GM18870 (cell line): ENCODE measurements at regions not wholly inside any gene's neighbourhood (a gene's known extent, or its start where the extent isn't known, plus 50 kb on each side); places are given as distances from the start of the nearest gene placed in this dataset.
"Not testable (repeated sequence)": the region's sequence is repeated elsewhere in the genome, so short reads cannot be mapped to it uniquely, and the experiment has no call there.

Experiments used
- ATAC-seq: cut with Tn5 transposase; IDR thresholded peaks from one replicate; pipeline ENCODE4 v1.9.1; 2021; ENCODE audit warnings: moderate library complexity; ENCODE audit not compliant: unreplicated experiment

DNA sequence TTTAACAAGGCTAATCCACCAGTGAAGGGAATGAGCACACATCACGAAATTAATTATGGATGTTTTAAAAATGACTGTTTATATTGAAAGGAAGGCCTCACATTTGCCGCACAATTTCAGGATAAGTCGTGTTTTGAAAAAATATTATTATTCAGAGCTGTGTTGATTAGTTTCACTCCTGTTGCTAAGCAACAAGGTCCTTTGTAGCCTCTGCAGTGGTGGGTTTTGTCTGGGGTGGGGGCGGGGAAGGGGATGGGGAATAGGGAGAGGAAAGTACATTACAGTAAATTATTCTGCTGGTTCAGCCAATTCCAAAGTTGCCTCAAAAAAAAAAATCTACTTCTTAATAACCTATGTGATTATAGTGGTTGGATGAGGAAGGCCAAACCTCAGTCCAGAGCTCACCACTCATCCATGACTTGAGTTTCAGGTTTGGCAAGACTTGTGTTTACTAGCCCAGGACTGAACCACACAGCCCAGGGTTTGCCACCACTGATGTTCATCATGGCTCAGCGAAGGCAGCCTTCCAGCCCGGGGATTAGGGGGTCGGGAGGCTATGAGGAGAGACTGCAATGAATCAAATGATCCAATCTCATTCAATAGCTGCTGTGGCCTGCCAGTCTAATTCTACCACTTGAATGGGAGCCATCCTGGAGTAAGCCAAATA, 162.5 kb upstream of the ATP6AP2 start:
- no peak for ATAC-seq

DNA sequence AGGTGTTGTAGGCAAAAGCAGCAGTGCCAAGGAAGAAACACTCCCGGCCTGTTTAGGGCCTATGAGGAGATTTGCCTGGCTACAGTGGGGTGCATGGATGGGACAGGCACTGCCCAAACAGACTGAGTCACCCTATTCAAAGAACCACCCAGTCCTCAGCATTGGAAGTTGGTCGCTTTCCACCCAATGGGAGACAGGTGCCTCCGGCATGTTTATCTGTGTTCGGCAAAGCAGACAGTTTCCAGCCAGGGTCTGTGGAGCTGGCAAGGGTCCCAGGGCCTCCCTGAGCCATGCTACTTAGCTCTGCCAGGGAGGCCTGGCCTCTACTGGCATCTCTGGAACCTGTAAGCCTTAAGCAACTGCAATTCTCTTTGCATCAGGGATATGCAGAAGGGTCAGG, 165.1 kb upstream of the ATP6AP2 start:
- no peak for ATAC-seq

DNA sequence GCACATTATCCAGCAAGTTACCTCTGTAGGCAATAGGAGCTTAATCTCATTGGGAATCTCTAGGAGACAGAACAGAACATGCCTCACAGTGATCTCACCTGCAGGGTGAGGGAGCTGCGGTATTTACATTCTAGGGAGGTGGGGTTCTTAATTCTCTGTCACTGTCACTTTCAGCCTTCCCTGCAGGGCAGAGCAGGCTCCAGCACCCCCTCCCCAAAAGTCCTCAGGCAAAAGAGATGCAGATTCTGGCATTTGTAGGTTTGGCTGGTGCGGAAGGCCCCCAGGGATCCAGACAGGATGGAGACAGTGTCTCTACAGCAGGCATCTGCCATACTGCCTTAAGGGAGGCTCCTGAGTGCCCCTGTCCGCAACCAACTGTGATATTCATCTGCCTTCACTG, 166.4 kb upstream of the ATP6AP2 start:
- ATAC-seq = no peak

DNA sequence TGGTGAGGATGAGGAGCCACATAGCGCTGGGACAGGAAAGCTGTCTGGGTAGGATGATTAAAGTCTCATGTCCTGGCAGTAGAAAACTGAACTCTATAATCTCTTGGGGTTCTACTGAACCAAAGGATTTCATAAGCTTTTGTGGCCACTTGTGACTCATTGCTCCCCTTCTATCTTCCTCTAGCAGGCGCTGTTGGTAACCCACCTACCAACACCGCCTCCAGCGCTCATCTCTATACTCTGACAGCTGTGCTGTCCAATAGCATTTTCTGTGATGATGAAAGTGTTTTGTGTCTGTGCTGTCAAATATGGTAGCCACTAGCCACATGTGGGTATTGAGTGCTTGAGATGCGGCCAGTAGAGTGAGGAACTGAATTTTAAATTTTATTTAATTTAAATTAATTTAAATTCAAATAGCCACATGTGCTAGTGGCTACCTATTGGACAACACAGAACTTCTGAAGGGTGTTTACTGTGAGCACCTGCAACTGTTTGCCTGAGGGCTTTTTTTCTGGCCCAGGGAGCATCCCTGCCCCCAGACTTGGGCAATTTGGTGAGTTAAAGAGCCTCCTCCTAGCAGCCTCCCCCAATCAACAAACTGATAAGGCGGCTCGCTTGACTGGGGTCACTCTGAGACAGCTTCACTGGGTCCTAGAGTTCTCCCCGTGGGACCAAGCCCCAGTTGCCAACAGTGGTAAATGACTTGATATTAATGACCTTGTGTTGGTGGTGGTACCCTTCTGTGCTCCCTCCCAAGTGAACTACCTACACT, 169.2 kb upstream of the ATP6AP2 start:
- no peak for ATAC-seq

DNA sequence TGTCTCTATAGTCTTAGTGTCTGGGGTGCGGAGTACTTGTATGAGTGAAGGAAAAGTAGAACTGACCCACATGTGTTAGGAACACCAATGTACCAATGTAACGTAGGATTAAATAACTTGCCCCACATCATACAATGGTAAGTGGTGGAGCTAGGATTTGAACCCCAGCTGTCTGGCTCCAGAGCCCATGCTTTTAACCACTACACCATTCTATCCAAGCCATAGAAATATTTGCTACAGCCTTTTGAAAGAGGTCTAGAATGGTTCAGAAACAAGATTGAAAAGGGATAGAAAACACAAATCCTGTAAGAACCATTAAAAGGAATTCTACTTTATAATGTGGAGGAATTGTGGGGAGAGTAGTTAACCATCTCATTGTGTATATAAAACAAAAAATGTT, 169.9 kb upstream of the ATP6AP2 start:
- ATAC-seq = no peak

DNA sequence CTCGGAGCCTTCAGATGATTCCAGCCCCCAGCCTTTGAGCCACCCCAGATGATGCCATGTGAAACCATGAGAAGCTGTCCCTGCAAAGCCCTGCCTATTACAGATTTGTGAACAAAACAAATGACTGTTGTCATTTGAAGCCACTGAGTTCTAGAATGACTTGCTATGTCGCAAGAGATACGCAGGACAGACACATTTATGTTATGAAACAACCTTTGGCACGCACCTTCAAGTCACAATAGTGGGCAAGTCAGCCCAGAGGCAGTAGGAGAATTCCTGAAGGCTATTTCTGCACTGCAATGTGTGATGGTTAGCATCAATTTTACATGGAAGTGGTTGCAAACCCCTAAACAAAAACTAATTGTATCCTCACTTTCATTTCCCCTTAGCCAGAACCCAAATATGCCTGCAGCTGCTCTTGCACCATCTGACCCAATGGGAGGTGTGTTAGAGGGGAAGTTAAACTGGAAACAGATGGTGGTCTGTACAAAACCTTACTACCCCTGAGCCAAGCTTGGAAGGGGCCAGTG, 174.4 kb upstream of the ATP6AP2 start:
- peak; percentile 67 for ATAC-seq

DNA sequence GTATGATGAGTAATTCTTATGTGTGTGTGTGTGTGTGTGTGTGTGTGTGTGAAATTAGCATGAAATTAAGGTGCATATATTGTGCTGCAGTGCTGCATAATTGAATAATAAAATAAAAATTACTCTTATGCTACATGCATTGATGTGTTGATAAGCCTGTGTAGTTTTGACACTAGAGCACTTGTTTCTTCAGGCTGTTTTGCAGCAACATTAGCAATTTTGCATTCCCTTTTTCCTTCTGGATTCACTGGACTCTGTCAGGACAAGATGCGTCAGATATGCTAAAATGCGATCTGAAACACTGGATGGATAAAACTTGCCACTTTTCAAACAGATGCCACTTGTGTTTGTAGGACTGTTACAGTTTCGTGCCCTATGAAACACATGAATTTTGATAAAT, 175.4 kb upstream of the ATP6AP2 start:
- ATAC-seq = no peak

DNA sequence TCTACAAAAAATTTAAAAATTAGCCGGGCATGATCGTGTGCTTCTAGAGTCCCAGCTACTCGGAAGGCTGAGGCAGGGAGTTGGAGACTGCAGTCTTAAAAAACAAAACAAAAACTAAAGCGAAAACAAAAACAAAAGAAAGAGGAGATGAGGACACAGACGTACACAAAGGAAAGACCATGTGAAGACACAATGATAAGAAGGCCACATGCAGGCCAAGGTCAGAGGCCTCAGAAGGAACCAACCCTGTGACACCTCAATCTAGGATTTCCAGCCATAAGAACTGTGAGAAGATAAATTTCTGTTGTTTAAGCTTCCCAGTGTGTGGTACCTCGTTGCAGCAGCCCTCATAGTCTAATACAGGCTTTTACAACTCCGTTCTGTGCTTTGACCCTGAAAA, 177.0 kb upstream of the ATP6AP2 start:
- ATAC-seq = no peak

DNA sequence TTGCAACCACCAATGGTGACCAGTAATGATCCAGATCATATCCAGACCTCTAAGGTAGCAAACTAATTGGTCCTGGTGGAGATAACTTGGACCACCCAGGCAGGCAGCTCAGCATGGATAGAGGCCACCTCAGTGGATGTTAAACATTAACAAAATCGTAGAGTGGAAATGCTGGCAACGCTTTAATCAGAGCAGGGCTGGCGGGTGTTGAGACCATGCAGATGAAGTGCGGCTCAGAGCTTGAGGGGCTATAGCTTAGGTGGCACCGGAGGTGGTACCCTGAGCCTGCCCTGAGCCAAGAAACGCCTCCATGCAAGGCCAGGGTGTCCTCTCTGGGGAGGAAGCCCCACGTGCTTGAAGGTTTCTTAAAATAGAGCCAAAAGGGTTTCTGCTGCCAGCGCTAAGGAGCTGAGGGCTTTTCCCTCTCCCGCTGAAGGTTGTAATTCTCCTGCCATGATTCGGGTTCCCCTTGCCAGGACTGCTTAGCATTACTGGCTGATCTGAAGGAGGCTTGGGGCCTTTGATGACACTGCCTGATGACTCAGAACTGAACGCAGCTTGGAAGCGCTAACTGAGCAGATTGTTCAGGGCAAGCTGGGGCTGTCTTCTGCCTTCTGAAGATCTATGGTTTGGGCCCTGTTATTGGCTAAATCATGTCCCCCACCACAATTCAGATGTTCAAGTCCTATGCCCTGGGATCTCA, 177.8 kb upstream of the ATP6AP2 start:
- ATAC-seq = no peak

DNA sequence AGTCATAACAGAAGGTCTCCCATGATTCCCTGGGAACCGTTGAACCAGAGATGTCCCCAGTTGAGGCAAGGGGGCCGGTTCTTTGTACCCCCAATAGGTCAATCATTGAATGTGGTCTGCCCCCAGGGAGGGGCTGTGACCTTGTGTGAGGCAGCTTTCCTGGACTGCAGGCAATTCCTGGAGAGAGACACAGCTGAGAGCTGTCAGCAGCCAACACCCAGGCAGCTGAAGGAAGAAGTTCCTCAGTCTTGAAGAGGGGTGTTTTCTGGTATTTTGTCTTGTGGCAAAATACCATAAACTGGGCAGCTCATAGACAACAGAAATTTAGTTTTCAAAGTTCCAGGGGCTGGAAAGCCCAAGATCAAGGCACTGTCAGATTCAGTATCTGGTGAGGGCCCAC, 185.7 kb upstream of the ATP6AP2 start:
- no peak for ATAC-seq

DNA sequence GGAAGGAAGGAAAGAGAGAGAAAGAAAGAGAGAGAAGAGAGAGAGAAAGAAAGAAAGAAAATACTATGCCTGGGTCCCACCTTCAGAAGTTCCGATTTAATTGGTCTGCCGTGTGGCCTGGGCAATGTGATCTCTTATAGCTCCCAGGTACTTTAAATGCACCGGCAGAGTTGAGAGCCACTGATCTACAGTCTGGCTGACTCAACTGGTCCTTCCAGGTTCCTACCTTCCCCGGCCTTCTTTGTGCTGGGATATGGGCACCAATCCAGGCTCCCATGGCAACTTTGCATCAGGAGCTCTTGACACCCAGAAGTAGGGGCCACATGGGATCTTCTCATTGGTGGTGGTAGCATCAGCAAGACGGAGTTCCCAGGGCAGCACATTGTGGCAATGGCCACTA, 186.5 kb upstream of the ATP6AP2 start:
- no peak for ATAC-seq

DNA sequence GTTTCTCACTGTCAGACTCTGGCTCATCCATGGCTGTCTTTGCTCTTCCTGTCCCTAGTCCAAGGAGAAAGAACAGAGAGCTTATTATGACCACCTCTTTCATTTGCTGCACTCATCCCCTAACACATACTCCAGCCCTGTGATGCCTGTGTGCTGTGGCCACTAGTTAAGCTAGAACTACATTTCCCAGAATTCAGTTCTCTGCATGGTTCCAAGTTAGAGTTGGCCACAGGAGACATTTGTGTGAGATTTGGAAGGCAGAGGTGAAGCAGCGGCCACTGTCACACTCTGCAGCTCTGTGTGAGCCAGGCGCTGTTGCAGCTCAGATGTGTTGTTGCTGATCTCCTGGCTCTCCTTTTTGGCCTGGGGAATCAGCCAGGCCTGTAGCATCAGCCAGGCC, 188.2 kb upstream of the ATP6AP2 start:
- ATAC-seq = no peak

DNA sequence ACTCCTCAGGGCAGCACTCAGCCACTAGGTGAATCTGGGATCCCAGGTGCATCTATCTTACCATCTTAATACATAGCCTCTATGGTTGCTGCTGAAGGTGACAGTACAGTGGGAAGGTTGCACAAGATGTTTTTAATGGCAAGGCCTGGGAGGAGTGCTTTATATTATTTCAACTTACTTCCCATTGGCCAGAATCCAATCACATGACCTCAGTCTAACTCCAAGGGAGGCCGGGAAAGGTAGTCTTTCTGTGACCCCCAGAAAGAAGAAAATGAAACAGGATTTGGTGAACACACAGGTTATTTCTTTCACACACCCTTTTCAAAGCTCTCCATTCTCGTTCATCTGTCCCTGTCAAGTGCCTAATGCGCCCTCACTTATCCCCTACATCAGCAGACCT, 189.1 kb upstream of the ATP6AP2 start:
- no peak for ATAC-seq

DNA sequence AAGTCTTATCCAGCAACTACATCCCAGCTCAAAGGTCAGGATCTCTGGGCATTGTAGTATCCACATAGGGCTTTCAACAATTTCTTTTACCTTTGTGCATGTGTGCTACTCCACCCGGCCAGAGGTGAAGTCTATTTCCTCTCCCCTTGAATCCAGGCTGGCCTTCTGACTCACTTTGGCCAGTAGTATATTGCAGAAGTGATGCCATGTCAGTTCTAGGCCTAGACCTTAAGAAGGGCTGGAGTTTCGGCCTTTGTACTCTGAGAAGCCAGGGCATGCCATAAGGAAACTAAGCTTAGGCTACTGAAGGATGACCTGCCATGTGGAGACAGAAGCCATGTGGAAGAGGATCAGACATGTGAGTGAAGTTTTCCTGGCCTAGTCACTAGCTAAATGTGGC, 191.2 kb upstream of the ATP6AP2 start:
- no peak for ATAC-seq

DNA sequence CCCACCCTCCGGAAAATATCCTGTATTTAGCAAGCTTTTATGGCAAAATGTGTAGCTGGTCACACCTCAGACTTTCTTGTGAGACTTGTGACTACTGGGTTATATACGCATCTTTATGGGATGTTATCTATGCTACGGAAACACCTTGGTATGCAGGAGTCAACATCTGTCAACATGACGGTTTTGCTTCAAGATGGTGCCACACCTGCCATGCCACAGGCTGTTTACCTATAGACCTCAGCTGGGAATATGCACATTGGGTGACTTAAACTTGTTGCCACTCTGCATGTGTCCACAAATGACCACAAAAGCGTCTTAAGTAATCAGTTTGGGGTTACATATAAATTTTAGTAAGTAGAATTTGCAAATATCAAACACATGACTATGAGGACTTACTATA, 192.3 kb upstream of the ATP6AP2 start:
- no peak for ATAC-seq

DNA sequence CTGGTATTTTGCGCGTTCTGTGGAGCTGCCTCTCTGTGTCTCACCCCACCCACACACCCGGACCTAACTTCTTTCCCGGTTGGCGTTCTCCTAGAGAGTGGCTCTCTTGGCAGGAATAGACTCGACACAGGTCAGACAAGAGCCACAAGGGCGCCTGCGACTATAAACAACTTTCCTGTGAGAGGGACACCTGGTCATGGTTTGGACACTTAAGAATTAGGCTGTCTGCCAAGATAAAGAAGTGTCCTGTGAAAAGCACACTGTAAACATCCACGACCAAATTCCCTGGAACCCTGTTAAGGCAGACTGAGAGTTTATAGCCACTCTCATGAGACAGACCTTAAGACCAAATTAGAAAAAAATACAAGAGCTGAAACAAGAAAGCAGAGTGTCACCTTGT, 192.9 kb upstream of the ATP6AP2 start:
- not testable (repeated sequence) for ATAC-seq

DNA sequence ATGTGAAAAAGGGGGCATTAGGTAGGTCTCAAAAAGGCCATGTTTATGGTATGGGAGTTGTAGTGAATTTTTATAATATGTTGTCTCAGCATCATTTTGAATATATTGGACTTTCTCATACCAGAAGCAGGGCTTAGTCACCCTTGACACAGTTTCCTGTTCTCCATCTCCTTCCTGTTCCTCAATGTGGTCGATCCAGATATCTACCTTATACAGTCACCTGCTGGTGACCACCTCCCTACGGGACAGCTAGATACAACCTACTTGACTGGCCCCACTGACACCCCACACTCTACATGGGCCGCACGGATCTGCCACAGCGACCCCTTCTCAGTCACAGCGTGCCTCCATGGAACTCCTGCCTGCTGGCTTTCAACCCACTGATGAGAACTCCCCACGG, 193.5 kb upstream of the ATP6AP2 start:
- not testable (repeated sequence) for ATAC-seq

DNA sequence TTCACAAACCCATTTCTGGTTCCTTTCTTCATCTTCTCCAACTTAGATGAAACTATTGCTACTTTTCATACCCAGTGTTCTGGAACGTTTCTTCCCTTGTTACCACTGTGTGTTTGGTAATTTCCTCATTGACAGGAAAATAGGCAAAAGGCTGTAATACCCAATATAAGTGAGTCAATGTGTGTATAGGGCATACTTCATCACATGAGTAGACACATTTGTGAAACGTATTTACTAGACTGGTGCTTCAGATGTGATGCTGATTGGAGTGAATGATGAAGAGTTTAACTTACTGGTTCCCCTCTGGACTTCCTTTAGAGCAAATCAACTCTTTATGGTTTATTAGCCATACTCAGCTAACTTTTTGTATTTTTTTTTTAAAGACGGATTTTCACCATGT, 195.1 kb upstream of the ATP6AP2 start:
- no peak for ATAC-seq

DNA sequence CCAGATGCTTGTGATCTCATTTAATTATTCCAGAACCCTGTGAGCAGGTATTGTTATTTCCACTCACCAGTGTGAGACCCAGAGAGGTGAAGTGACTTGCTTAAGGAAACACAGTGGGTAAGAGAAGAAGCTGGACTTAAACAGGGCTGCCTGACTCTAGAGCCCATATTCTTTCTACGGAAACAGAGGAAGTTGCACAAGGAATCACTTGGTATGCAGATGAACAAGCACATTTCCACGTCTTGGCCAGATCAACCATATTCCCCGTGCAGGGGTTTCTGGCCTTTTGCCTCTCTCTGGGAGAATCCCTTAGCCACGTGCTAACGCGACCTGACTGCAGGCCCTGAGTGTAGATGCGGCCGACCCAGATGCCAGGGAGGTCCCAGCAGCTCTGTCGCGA, 195.5 kb upstream of the ATP6AP2 start:
- no peak for ATAC-seq

DNA sequence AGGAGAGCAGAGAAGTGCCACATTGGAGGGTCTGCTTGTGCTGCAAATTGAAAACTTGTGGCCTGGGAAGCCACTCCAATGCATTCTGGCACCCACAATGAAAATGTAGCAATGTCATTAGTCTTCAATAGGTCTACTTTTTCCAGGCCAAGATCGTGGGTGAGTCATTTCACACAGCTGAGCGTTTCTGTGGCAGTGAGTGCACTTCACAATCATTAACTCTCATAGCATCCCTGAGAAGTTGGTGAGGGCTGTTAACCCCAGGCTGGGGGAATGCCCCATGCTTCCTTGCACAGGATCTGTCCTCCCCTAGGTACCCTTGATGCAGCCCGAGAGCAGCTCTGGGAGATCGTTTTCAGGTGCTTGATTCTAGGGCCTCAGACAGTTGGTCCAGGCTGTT, 196.8 kb upstream of the ATP6AP2 start:
- ATAC-seq = peak; percentile 67

DNA sequence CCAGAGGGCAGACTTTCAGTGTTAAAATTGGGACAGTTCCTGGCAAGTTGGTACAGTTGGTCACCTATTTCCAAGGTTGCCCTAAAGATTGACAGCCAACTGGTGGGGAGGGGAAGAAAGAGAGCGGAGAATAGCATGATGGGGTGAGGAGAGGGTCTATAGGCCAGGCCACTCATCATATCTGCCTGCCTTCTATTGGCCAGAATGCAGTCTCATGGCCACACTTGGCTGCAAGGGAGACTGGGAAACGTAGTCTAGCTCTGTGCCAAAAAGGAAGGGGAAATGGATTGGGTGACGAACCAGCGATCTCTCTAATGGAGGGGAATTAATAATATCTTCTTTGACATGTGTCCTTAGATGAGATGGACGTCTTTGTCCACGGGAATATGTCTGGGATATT, 197.4 kb upstream of the ATP6AP2 start:
- no peak for ATAC-seq
